Adrenal gland (tissue), 5 donors: ENCODE measurements at regions not wholly inside any gene's neighbourhood (a gene's known extent, or its start where the extent isn't known, plus 50 kb on each side); places are given as distances from the start of the nearest gene placed in this dataset.

Experiments
- CTCF ChIP-seq, 6 experiments: fragments of 450-650 bp in 4 of 6; fragments of 200-600 bp in 2 of 6; sonication (generic) in 1 of 6; IDR thresholded peaks; 1 replicate in 5 of 6; 2 replicates in 1 of 6; pipeline versions ENCODE4 v1.5.1 to v1.8.0; 2016 to 2021; ENCODE audit warnings: antibody characterized with exemption in 6 of 6, mild to moderate bottlenecking in 2 of 6, moderate library complexity in 1 of 6
- POLR2A ChIP-seq, 2 donors: fragments of 450-650 bp; IDR thresholded peaks; one replicate each; pipeline ENCODE4 v1.6.1; 2017; ENCODE audit warnings: antibody characterized with exemption in 2 of 2, mild to moderate bottlenecking in 2 of 2, moderate library complexity in 1 of 2
- donor health status: DM: no; HTN: no; CAD: no.

GRCh38 chr5:117054911-117055310 lies 480.3 kb upstream of the SEMA6A start:
- no peak for TF ChIP-seq CTCF (IDR thresholded peaks at IDR 0.05)
- TF ChIP-seq POLR2A (IDR thresholded peaks at IDR 0.05), result no peak
